Panc1 (cell line): ENCODE measurements at regions not wholly inside any gene's neighbourhood (a gene's known extent, or its start where the extent isn't known, plus 50 kb on each side); places are given as distances from the start of the nearest gene placed in this dataset.

ENCODE experiments used
- POLR2AphosphoS5 ChIP-seq: IDR thresholded peaks from 2 replicates; pipeline ENCODE4 v1.6.1; 2012; ENCODE audit warnings: mild to moderate bottlenecking, low read depth, low read length, moderate library complexity
- SIN3A ChIP-seq: IDR thresholded peaks from 2 replicates; pipeline ENCODE4 v1.6.1; 2012; ENCODE audit warnings: low read depth, mild to moderate bottlenecking, low read length, moderate library complexity, borderline replicate concordance; ENCODE audit not compliant: insufficient read depth
- TCF7L2 ChIP-seq: IDR thresholded peaks from 2 replicates; pipeline ENCODE4 v1.6.1; 2011; ENCODE audit warnings: mild to moderate bottlenecking, low read depth, low read length, inconsistent platforms
- TF ChIP-seq, protein P1 (sequence below): fragments of 450-650 bp; IDR thresholded peaks from 2 replicates; pipeline ENCODE4 v1.5.1; 2017; ENCODE audit warnings: mild to moderate bottlenecking
- TF ChIP-seq, protein P2 (sequence below), 2 experiments: IDR thresholded peaks; 2 replicates each; pipeline ENCODE4 v1.6.1; 2011 to 2012; ENCODE audit warnings: low read depth in 2 of 2, control low read depth in 1 of 2, low read length in 1 of 2, mild to moderate bottlenecking in 1 of 2, moderate library complexity in 1 of 2; ENCODE audit not compliant: insufficient read depth in 1 of 2

DNA sequence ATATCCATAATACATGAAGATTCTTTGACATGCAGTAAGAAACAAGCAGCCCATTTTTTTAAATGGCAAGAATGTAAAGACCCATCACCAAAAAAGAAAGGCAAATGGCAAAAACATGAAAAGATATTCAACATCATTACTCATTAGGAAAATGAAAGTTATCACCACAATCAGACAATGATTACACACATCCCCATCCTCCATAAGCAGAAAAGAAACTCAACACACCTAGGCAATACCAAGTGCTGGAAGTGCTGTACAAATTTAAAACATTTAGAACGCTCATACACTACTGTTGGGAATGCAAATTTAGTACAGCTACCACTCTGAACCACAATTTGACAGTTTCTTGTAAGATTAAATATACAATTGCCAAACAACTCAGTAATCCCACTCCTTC is 466.7 kb downstream of the ACTL7B start:
- TF ChIP-seq, protein P1, sequence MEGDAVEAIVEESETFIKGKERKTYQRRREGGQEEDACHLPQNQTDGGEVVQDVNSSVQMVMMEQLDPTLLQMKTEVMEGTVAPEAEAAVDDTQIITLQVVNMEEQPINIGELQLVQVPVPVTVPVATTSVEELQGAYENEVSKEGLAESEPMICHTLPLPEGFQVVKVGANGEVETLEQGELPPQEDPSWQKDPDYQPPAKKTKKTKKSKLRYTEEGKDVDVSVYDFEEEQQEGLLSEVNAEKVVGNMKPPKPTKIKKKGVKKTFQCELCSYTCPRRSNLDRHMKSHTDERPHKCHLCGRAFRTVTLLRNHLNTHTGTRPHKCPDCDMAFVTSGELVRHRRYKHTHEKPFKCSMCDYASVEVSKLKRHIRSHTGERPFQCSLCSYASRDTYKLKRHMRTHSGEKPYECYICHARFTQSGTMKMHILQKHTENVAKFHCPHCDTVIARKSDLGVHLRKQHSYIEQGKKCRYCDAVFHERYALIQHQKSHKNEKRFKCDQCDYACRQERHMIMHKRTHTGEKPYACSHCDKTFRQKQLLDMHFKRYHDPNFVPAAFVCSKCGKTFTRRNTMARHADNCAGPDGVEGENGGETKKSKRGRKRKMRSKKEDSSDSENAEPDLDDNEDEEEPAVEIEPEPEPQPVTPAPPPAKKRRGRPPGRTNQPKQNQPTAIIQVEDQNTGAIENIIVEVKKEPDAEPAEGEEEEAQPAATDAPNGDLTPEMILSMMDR: no peak
- TF ChIP-seq, protein P2, sequence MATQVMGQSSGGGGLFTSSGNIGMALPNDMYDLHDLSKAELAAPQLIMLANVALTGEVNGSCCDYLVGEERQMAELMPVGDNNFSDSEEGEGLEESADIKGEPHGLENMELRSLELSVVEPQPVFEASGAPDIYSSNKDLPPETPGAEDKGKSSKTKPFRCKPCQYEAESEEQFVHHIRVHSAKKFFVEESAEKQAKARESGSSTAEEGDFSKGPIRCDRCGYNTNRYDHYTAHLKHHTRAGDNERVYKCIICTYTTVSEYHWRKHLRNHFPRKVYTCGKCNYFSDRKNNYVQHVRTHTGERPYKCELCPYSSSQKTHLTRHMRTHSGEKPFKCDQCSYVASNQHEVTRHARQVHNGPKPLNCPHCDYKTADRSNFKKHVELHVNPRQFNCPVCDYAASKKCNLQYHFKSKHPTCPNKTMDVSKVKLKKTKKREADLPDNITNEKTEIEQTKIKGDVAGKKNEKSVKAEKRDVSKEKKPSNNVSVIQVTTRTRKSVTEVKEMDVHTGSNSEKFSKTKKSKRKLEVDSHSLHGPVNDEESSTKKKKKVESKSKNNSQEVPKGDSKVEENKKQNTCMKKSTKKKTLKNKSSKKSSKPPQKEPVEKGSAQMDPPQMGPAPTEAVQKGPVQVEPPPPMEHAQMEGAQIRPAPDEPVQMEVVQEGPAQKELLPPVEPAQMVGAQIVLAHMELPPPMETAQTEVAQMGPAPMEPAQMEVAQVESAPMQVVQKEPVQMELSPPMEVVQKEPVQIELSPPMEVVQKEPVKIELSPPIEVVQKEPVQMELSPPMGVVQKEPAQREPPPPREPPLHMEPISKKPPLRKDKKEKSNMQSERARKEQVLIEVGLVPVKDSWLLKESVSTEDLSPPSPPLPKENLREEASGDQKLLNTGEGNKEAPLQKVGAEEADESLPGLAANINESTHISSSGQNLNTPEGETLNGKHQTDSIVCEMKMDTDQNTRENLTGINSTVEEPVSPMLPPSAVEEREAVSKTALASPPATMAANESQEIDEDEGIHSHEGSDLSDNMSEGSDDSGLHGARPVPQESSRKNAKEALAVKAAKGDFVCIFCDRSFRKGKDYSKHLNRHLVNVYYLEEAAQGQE (IDR thresholded peaks at IDR 0.05; ENCODE audit: insufficient read depth in 1 of 2, low read depth in 2 of 2, low read length in 1 of 2): no peak
- TF ChIP-seq POLR2AphosphoS5 (no peak), SIN3A (no peak), TCF7L2 (no peak)
